Muscle layer of colon (tissue), 2 donors: ENCODE measurements at regions not wholly inside any gene's neighbourhood (a gene's known extent, or its start where the extent isn't known, plus 50 kb on each side); places are given as distances from the start of the nearest gene placed in this dataset.

Experiments used
- H3K27ac ChIP-seq: one replicate; pipeline ENCODE4 v1.7.0; 2013; ENCODE audit warnings: low read depth, mild to moderate bottlenecking, low read length, moderate library complexity
- H3K27me3 ChIP-seq, 2 donors: one replicate each; pipeline ENCODE4 v1.7.0; 2013; ENCODE audit warnings: low read length in 2 of 2, mild to moderate bottlenecking in 2 of 2; ENCODE audit not compliant: insufficient read depth in 2 of 2, control insufficient read depth in 1 of 2
- H3K36me3 ChIP-seq: one replicate; pipeline ENCODE4 v1.7.0; 2013; ENCODE audit warnings: mild to moderate bottlenecking, low read length; ENCODE audit not compliant: insufficient read depth
- H3K4me1 ChIP-seq: one replicate; pipeline ENCODE4 v1.7.0; 2013; ENCODE audit warnings: mild to moderate bottlenecking, low read length; ENCODE audit not compliant: insufficient read depth
- H3K4me3 ChIP-seq, 2 donors: one replicate each; pipeline ENCODE4 v1.7.0; 2013; ENCODE audit warnings: low read length in 2 of 2, low read depth in 1 of 2, mild to moderate bottlenecking in 1 of 2, moderate library complexity in 1 of 2
- H3K9ac ChIP-seq: one replicate; pipeline ENCODE4 v1.7.0; 2013; ENCODE audit warnings: low read length
- H3K9me3 ChIP-seq: one replicate; pipeline ENCODE4 v1.7.0; 2013; ENCODE audit warnings: mild to moderate bottlenecking, low read length
- donor health status: abdominal sarcoma.
- donor health status: Adenocarcinoma of cecum.

GRCh38 chr15:98580572-98580971, 67.8 kb upstream of the IGF1R start:
- Histone ChIP-seq H3K4me3 (no peak overlapping the region), H3K27me3 (peaks cover 0 to 4% of the 10 kb centered on the region in 2 donors)

GRCh38 chr15:98581715-98582114, 66.6 kb upstream of the IGF1R start:
- H3K4me3 ChIP-seq = no peak overlapping the region
- H3K27ac ChIP-seq = no peak overlapping the region
- peaks cover 0 to 4% of the 10 kb centered on the region in 2 donors for H3K27me3 ChIP-seq
- no peak overlapping the region for H3K9ac ChIP-seq
- no peaks in the 10 kb centered on the region for H3K36me3 ChIP-seq
- H3K9me3 ChIP-seq = no peaks in the 10 kb centered on the region
- H3K4me1 ChIP-seq = peaks cover 7% of the 10 kb centered on the region

More at GRCh38 chr15:98580572-98580971, 67.8 kb upstream of the IGF1R start:
- Histone ChIP-seq H3K36me3 (no peaks in the 10 kb centered on the region), H3K27ac (no peak overlapping the region), H3K9me3 (no peaks in the 10 kb centered on the region), H3K9ac (no peak overlapping the region), H3K4me1 (peaks cover 7% of the 10 kb centered on the region)

- Histone ChIP-seq H3K9me3 (no peaks in the 10 kb centered on the region), H3K4me3 (no peak overlapping the region), H3K9ac (no peak overlapping the region), H3K4me1 (peaks cover 7% of the 10 kb centered on the region), H3K27me3 (peaks cover 0 to 4% of the 10 kb centered on the region in 2 donors), H3K27ac (no peak overlapping the region), H3K36me3 (no peaks in the 10 kb centered on the region)
Measured at GRCh38 chr15:98582900-98583554, 65.3 kb upstream of the IGF1R start.

GRCh38 chr15:98583771-98584430, 64.4 kb upstream of the IGF1R start:
- Histone ChIP-seq H3K9me3 (no peaks in the 10 kb centered on the region), H3K9ac (no peak overlapping the region), H3K36me3 (no peaks in the 10 kb centered on the region), H3K27me3 (peaks cover 0 to 4% of the 10 kb centered on the region in 2 donors), H3K4me3 (no peak overlapping the region), H3K27ac (no peak overlapping the region), H3K4me1 (peaks cover 7% of the 10 kb centered on the region)

DNA sequence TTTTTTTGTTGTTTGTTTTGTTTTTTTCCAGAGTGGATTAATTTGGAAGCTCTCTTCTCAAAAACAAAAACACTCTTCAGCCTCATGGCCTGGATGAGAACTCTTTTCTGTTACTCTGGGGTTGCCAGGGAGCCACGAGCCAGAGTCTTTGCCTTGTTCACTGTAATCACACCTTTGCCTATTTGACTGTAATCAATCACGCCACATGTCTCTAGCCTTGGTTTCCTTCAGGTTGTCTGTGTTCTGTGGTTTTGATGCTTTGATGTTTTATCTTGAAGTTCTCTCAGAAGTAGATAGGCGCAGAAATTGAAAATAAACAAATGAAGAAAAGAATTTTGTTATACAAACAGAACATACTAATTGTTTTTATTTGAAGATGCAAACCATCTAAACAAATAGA, 62.3 kb upstream of the IGF1R start:
- Histone ChIP-seq H3K27ac (no peak overlapping the region), H3K36me3 (no peaks in the 10 kb centered on the region), H3K9me3 (no peaks in the 10 kb centered on the region), H3K27me3 (peaks cover 0 to 4% of the 10 kb centered on the region in 2 donors), H3K9ac (no peak overlapping the region), H3K4me3 (no peak overlapping the region), H3K4me1 (no peaks in the 10 kb centered on the region)

DNA sequence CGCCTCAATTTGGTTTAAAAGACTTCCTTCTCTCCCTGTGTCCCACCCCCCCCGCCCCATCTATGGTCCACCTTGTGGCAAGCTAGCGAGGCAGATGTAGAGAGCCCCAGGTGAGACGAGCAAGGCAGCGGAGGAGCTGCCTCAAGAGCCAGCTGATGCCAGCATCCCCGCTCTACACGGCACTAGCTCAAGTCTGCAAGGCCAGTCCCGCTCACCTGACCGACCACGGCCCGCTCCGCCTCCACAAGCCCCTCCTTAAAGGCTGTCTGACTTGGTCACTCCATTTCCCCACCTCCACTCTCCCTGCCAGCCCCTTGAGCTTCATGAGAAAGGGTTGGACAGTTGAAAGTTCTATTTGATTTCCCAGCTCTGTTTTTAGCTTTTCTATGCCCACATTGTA, 56.2 kb upstream of the IGF1R start:
- H3K4me3 ChIP-seq = no peak overlapping the region
- H3K27me3 ChIP-seq = no peaks in the 10 kb centered on the region
- H3K36me3 ChIP-seq = no peaks in the 10 kb centered on the region
- no peaks in the 10 kb centered on the region for H3K9me3 ChIP-seq
- no peaks in the 10 kb centered on the region for H3K4me1 ChIP-seq
- no peak overlapping the region for H3K27ac ChIP-seq
- H3K9ac ChIP-seq = no peak overlapping the region

DNA sequence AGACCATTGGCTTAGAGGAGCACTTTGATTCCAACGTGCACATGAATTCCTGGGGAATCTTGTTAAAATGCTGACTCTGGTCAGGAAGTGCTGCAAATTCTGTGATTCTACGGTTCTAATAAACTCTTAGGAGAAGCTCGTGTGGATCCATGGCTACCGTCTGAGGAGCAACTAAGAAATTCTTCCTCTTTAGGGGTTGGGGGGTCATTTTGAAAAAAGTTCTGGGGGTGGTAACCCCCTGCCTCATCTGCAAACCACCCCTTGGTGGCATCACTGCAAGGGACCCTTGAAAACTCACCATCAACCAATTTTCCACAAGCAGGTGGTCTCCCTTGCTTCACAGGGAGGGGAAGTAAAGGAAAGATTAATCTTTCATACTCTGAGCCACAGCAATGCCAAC, 52.2 kb upstream of the IGF1R start:
- Histone ChIP-seq H3K9me3 (no peaks in the 10 kb centered on the region), H3K27me3 (no peaks in the 10 kb centered on the region), H3K27ac (peak overlapping the region; percentile 68), H3K9ac (no peak overlapping the region), H3K4me1 (peaks cover 14% of the 10 kb centered on the region), H3K36me3 (no peaks in the 10 kb centered on the region), H3K4me3 (no peak overlapping the region)

DNA sequence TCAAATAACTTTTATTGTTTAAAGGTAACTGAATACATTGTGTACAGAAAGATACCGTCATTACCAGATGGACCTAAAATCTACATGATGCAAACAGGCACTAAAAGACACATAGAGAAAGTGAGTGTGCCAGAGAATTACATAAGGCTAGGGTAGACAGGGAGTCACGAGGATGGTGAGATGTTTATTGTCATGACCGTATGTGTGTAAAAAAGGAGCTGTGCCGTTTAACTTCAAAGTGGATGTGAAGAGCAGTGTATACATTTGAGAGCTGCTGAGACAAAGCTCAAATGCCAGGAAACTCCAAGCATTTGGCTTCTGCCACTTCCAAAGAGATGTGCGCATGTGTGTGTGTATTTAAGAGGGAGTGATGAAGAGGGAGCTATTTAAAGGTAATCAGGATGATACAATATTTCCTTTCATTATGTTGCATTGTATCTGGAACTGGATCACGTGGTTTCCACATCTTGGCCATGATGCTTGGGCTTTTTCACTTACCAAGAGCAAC, 51.4 kb upstream of the IGF1R start:
- no peak overlapping the region for H3K9ac ChIP-seq
- peak overlapping the region; percentile 68 for H3K27ac ChIP-seq
- no peaks in the 10 kb centered on the region for H3K9me3 ChIP-seq
- H3K36me3 ChIP-seq = no peaks in the 10 kb centered on the region
- no peaks in the 10 kb centered on the region for H3K27me3 ChIP-seq
- H3K4me3 ChIP-seq = no peak overlapping the region
- H3K4me1 ChIP-seq = peaks cover 14% of the 10 kb centered on the region

- H3K9me3 ChIP-seq = no peaks in the 10 kb centered on the region
- H3K4me3 ChIP-seq = no peak overlapping the region
- H3K4me1 ChIP-seq = peaks cover 14% of the 10 kb centered on the region
- H3K27me3 ChIP-seq = no peaks in the 10 kb centered on the region
- H3K27ac ChIP-seq = no peak overlapping the region
- no peak overlapping the region for H3K9ac ChIP-seq
- no peaks in the 10 kb centered on the region for H3K36me3 ChIP-seq
Measured at GRCh38 chr15:98597666-98598065, 50.7 kb upstream of the IGF1R start.
